ENCODE measurements at regions not wholly inside any gene's neighbourhood (a gene's known extent, or its start where the extent isn't known, plus 50 kb on each side); places are given as distances from the start of the nearest gene placed in this dataset.

- TF ChIP-seq CTCF (IDR thresholded peaks at IDR 0.05; ENCODE audit: insufficient read depth, low read length) (no peak), POLR2AphosphoS5 (IDR thresholded peaks at IDR 0.05; ENCODE audit: low read depth) (no peak), GABPA (IDR thresholded peaks at IDR 0.05; ENCODE audit: low read depth) (no peak)
These were observed 143.1 kb upstream of the L3MBTL4 start for GRCh38 chr18:6557770-6558248.
